Tibial nerve (tissue), 4 donors: ENCODE measurements at regions not wholly inside any gene's neighbourhood (a gene's known extent, or its start where the extent isn't known, plus 50 kb on each side); places are given as distances from the start of the nearest gene placed in this dataset.

Experiments used
- CTCF ChIP-seq, 5 experiments: fragments of 200-600 bp in 3 of 5; fragments of 450-650 bp in 2 of 5; sonication (generic) in 3 of 5; IDR thresholded peaks; one replicate each; pipeline ENCODE4 v1.5.1; 2016 to 2019; ENCODE audit warnings: antibody characterized with exemption in 5 of 5, mild to moderate bottlenecking in 3 of 5, moderate library complexity in 2 of 5
- EP300 ChIP-seq, 2 donors: sonication (generic); formaldehyde crosslinking; IDR thresholded peaks; one replicate each; pipeline ENCODE4 v1.6.1; 2017; ENCODE audit warnings: antibody characterized with exemption in 2 of 2, mild to moderate bottlenecking in 1 of 2
- POLR2A ChIP-seq, 2 donors: fragments of 450-650 bp; IDR thresholded peaks; one replicate each; pipeline ENCODE4 v1.6.1; 2017; ENCODE audit warnings: antibody characterized with exemption in 2 of 2, mild to moderate bottlenecking in 2 of 2, moderate library complexity in 2 of 2

GRCh38 chr5:175789670-175790069, 81.7 kb upstream of the CPLX2 start:
- TF ChIP-seq CTCF (IDR thresholded peaks at IDR 0.05), result no peak
- TF ChIP-seq POLR2A (IDR thresholded peaks at IDR 0.05), result no peak
- TF ChIP-seq EP300 (IDR thresholded peaks at IDR 0.05), result no peak
